ENCODE measurements at regions not wholly inside any gene's neighbourhood (a gene's known extent, or its start where the extent isn't known, plus 50 kb on each side); places are given as distances from the start of the nearest gene placed in this dataset.

GRCh38 chr9:134984372-134985265 is 66.9 kb upstream of the FCN1 start:
- DNase-seq (ENCODE audit: low read depth): no peak

DNA sequence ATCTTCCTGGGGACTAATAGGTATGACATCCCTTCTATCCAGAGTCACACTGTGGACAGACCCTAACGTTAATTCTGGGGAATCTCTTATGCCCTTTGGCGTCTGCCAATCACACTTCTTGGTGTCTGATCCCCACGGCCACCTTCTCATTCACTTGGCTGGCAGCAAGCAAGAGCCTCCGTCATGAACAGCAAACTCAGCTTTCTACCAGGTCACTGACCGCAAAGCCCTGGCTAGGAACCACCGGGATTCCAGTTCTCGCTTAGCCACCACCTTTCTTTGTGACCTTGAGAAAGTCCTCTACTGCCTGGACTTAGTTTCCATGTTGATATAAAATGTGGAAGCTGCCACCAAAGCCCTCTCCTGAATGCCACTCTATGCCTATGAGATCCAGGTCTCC is 67.7 kb upstream of the FCN1 start:
- in situ Hi-C loops (cut with HindIII; ENCODE audit: low pct_unique_long_range_greater_than_20kb, low sequenced_read_pairs): no loop called here
- DNase-seq (ENCODE audit: low read depth): no peak

More at GRCh38 chr9:134984372-134985265, 66.9 kb upstream of the FCN1 start:
- in situ Hi-C loops (cut with HindIII; ENCODE audit: low pct_unique_long_range_greater_than_20kb, low sequenced_read_pairs): no loop called here

GRCh38 chr9:134986957-134987356 is 69.2 kb upstream of the FCN1 start:
- no peak for DNase-seq (ENCODE audit: low read depth)
- in situ Hi-C loops (cut with HindIII; ENCODE audit: low pct_unique_long_range_greater_than_20kb, low sequenced_read_pairs): no loop called here

DNA sequence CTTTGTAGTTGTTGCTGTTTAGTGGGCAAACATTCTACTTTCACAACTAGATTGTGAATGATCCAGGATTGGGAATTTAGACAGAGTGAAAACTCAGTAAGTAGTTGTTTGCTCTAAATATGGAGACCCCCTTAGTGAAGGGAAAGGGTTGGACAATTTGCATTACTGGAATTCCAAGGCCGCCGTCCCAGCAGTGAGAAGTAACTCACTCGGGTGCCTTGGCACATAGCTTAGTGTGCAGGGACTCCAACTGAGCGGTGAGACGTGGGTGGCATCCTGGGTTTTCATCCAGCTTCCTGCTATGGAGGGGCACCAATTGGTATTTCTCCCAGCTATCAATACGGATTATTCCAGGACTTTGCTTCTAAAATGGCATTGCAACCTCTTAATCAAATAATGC is 69.7 kb upstream of the FCN1 start:
- no peak for DNase-seq (ENCODE audit: low read depth)
- in situ Hi-C loops (cut with HindIII; ENCODE audit: low pct_unique_long_range_greater_than_20kb, low sequenced_read_pairs): no loop called here

GRCh38 chr9:134987906-134988700 is 70.4 kb upstream of the FCN1 start:
- in situ Hi-C loops (cut with HindIII; ENCODE audit: low pct_unique_long_range_greater_than_20kb, low sequenced_read_pairs): no loop called here
- DNase-seq (ENCODE audit: low read depth): no peak

- in situ Hi-C loops (cut with HindIII; ENCODE audit: low pct_unique_long_range_greater_than_20kb, low sequenced_read_pairs): no loop called here
- DNase-seq (ENCODE audit: low read depth): no peak
Observed at GRCh38 chr9:134988706-134989105, 71.0 kb upstream of the FCN1 start.

DNA sequence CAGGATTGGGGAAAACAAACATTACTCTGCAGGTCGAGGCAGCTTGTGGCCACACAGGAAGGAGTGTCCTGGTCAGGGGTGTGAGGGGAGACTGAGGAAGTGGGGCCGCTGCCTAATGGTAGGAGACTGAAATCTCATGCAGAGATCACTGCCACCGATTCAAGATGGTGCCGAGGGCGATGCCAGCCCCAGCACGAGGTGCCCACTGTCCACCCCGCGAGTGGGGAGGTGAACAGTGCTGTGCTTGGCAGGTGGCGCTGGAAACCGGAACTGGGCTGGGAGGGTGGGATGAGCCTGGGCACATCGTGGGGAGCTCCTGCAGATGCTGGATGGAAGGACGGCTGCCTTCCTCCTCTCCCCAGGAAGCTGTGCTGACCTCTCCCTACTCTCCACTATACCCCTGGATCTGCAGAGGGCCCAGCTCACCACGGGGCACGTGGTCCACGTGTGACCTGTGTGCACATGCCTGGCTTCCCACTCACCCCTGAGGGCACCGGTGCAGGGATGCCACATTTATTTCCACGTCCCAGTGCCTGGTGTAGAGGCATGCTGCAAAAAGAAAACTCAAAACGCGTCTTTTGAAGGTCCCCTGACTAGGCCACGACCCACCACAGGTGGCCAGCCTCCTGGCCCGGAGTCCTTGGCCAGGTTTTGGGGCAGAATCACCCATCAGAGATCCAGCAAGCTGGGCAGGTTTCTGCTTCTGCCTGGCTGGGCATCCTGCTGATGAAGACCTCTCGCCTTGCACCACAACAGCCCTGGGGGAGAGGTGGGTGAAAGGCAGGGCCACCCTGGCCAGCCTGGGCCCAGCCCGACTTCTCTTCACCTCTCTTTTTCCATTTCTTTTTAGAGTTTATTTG is 71.7 kb upstream of the FCN1 start:
- in situ Hi-C loops (cut with HindIII; ENCODE audit: low pct_unique_long_range_greater_than_20kb, low sequenced_read_pairs): no loop called here
- no peak for DNase-seq (ENCODE audit: low read depth)

GRCh38 chr9:134991808-134992754 is 74.4 kb upstream of the FCN1 start:
- in situ Hi-C loops (cut with HindIII; ENCODE audit: low pct_unique_long_range_greater_than_20kb, low sequenced_read_pairs): no loop called here

GRCh38 chr9:134992755-134993124 is 75.0 kb upstream of the FCN1 start:
- DNase-seq (ENCODE audit: low read depth): no peak
- in situ Hi-C loops (cut with HindIII; ENCODE audit: low pct_unique_long_range_greater_than_20kb, low sequenced_read_pairs): no loop called here

More at GRCh38 chr9:134991808-134992754, 74.4 kb upstream of the FCN1 start:
- DNase-seq (ENCODE audit: low read depth): no peak

DNA sequence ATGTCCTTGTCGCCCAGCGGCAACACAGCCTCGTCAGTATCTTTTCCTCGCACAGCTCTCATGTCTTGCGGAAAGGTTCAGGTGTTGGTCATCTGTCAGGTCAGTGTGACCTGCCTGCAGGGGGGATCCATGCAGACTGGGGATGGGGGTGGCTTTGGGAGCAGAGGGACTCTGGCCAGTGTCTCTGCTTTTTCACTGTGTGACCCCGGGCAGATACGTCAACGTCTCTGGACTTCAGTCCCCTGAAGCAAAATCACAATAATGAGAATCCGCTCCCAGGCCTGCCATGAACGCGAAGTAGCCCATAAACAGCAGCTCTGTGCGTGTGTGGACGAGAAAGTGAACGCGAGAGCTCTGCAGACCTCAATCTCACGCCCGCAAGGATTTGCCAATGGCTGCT is 75.7 kb upstream of the FCN1 start:
- in situ Hi-C loops (cut with HindIII; ENCODE audit: low pct_unique_long_range_greater_than_20kb, low sequenced_read_pairs): no loop called here
- DNase-seq (ENCODE audit: low read depth): no peak

- DNase-seq (ENCODE audit: low read depth): no peak
- in situ Hi-C loops (cut with HindIII; ENCODE audit: low pct_unique_long_range_greater_than_20kb, low sequenced_read_pairs): no loop called here
Observed at GRCh38 chr9:134993996-134994720, 76.4 kb upstream of the FCN1 start.

- in situ Hi-C loops (cut with HindIII; ENCODE audit: low pct_unique_long_range_greater_than_20kb, low sequenced_read_pairs): no loop called here
- no peak for DNase-seq (ENCODE audit: low read depth)
Observed at GRCh38 chr9:134994926-134995791, 77.4 kb upstream of the FCN1 start.

DNA sequence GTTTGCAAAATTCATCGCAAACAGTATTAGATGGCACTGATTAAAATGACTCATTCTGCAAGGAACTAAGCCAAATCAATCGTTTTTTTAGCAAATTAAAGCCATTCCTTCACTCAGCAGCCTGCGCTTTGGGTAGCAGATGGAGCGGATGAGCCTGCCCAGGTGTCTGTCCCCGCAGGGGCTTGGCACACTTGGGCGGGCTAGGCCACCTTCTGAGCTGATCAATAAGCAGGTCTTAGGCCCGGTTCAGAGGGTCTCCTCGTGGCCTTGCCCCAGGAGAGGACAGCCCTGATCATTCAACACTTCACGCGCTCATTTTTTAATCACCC is 78.0 kb upstream of the FCN1 start:
- in situ Hi-C loops (cut with HindIII; ENCODE audit: low pct_unique_long_range_greater_than_20kb, low sequenced_read_pairs): no loop called here
- DNase-seq (ENCODE audit: low read depth): no peak

DNA sequence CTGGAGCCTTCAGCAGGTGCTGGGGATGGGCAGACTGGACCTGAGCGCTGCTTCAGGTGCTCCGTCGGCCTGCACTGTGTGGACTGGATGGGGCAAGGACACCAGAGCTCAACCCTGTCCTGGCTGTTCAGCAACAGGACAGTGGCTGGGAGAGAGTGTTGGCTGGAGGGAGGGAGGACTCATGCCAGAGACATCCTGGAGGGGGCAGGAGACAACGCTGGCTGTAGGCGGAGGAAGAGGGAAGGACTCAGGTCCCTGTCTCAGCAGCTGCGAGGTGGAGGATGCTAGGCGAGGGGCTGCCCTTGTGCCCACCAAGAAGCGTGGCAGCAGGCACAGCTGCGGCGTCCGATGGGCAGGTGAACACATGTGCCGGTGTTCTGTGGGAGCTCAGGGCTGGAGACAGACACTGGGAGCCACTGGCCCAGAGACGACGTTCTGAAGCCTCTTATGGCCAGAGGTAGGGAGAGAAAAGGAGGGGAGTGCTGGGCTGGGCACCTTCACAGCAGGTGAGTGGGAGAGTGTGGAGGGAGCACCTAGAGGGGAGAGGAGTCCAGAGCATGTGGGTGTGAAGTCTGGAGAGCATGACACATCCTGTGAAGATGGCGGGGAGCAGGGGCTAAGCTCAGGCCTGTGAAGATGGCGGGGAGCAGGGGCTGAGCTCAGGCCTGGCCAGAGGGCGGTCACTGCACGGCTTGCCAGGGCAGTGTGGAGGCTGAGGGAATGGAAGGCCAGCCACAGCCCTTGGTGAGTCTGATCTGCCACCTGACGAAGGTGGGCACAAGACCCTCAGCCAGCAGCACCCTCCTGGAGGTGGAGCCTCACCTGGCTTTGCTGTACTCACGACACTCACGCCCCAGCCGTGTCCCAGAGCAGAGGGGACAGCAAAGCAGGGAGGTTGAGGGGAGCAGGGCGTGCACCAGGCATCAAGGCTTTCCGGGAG is 79.1 kb upstream of the FCN1 start:
- DNase-seq (ENCODE audit: low read depth): no peak
- in situ Hi-C loops (cut with HindIII; ENCODE audit: low pct_unique_long_range_greater_than_20kb, low sequenced_read_pairs): no loop called here

DNA sequence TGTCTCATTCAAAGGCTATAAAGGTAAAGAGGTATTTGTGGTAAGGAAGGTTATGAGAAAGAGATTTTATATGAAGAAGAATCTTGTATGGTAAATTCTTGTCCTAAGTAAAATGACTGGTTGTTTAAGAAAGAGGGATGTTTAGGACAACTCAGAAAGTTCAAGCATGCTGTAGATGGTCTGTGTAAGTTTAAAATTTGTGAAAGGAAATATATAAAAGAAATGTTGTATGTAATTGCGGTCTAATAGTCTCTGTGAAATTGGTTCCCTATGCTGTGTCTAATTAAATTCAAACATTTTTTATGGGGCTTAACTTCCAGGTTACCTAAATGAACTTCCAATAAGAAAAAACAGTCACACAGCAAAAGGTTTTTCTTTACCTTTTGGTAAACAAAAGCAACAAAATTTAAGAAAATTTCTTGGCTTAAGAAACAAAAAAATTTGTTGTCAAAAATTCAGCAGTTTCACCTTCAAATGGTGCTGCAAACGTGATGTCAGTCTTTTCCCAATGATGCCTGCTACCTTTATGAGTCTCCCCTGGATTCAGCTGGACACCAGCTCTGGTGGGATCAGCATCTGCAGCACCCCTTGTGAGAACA is 83.0 kb upstream of the FCN1 start:
- DNase-seq (ENCODE audit: low read depth): peak; percentile 10
- in situ Hi-C loops (cut with HindIII; ENCODE audit: low pct_unique_long_range_greater_than_20kb, low sequenced_read_pairs): no loop called here
